Endodermal cell (in vitro differentiated cells): ENCODE measurements at regions not wholly inside any gene's neighbourhood (a gene's known extent, or its start where the extent isn't known, plus 50 kb on each side); places are given as distances from the start of the nearest gene placed in this dataset.

ENCODE experiments used
- DNase-seq: peaks from one replicate; pipeline ENCODE4 v3.0.0-alpha.2; 2017
- H3K27ac ChIP-seq: 2 replicates; pipeline ENCODE4 v1.5.1; 2013; ENCODE audit warnings: mild to moderate bottlenecking, low read depth, low read length, moderate library complexity
- H3K27me3 ChIP-seq: 2 replicates; pipeline ENCODE4 v1.6.1; 2013; ENCODE audit warnings: mild to moderate bottlenecking, low read length, moderate library complexity; ENCODE audit not compliant: insufficient read depth, control insufficient read depth, poor library complexity, severe bottlenecking
- H3K36me3 ChIP-seq: 2 replicates; pipeline ENCODE4 v1.7.0; 2013; ENCODE audit warnings: mild to moderate bottlenecking, low read length, moderate library complexity; ENCODE audit not compliant: control insufficient read depth, insufficient read depth
- H3K4me1 ChIP-seq: one replicate; pipeline ENCODE4 v1.7.0; 2013; ENCODE audit warnings: low read length; ENCODE audit not compliant: control insufficient read depth, insufficient read depth
- H3K4me3 ChIP-seq: 2 replicates; pipeline ENCODE4 v1.5.1; 2013; ENCODE audit warnings: mild to moderate bottlenecking, low read length, moderate library complexity
- H3K9ac ChIP-seq: 2 replicates; pipeline ENCODE4 v1.6.1; 2013; ENCODE audit warnings: mild to moderate bottlenecking, low read length, moderate library complexity; ENCODE audit not compliant: poor library complexity, severe bottlenecking; ENCODE audit errors: extremely low read depth
- H3K9me3 ChIP-seq: 2 replicates; pipeline ENCODE4 v1.6.1; 2013; ENCODE audit warnings: mild to moderate bottlenecking, low read length, moderate library complexity; ENCODE audit not compliant: control insufficient read depth
- H3K27ac Mint-ChIP-seq: 2 replicates; pipeline ENCODE4 v1.8.0; 2020; ENCODE audit warnings: mixed read lengths
- H3K27me3 Mint-ChIP-seq: 2 replicates; pipeline ENCODE4 v1.8.0; 2021; ENCODE audit warnings: mild to moderate bottlenecking, mixed read lengths; ENCODE audit not compliant: insufficient read depth
- H3K36me3 Mint-ChIP-seq: 2 replicates; pipeline ENCODE4 v1.8.0; 2020; ENCODE audit warnings: low read depth, mixed read lengths
- H3K4me1 Mint-ChIP-seq: 2 replicates; pipeline ENCODE4 v1.8.0; 2020; ENCODE audit warnings: mixed read lengths
- H3K4me3 Mint-ChIP-seq: 2 replicates; pipeline ENCODE4 v1.8.0; 2020; ENCODE audit warnings: mild to moderate bottlenecking, moderate library complexity, mixed read lengths
- H3K9me3 Mint-ChIP-seq: 2 replicates; pipeline ENCODE4 v1.8.0; 2020; ENCODE audit warnings: mild to moderate bottlenecking, mixed read lengths
- WGBS, 2 experiments: methylation state at CpG; one replicate each; pipeline versions ENCODE4 v1.1.5 to v1.1.7; 2013; ENCODE audit warnings: missing lambda C conversion rate in 2 of 2, mixed read lengths in 1 of 2; ENCODE audit not compliant: insufficient coverage in 1 of 2, insufficient read length in 1 of 2; 5-methylcytosine and 5-hydroxymethylcytosine counted together
- TF ChIP-seq, protein P1 (sequence below): fragments of 200-600 bp; sonication (generic); conservative IDR thresholded peaks from 2 replicates; pipeline ENCODE4 v1.5.0; 2021; ENCODE audit warnings: antibody characterized with exemption, mild to moderate bottlenecking

DNA sequence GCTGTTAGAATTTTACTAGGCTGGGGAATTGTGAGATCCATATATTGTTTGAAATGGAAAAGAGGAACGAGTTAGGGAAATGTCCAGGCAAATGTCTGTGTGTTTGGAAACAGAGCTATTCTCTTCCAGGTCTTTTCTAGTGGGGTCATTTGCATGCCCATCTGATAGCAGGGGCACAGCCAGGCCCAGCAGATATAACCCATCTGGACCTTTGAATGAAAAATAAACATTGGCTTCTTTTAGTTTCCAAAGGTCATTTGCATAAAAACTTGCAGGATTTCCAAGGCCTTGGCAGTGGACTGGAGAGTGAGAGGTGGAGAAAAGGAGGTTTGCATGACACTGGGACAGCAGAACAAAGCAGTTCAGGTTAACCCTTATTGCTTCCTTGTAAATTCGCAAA lies 188.0 kb upstream of the GPR26 start:
- H3K4me1 Mint-ChIP-seq: peaks cover 35% of the 10 kb centered on the region
- no peak overlapping the region for H3K27ac ChIP-seq
- WGBS, 2 experiments: 82 to 88% methylated on average over 2 of the region's 2 CpGs
- H3K27ac Mint-ChIP-seq: no peak overlapping the region
- no peaks in the 10 kb centered on the region for H3K36me3 ChIP-seq
- H3K4me3 ChIP-seq: no peak overlapping the region
- H3K9me3 Mint-ChIP-seq: no peaks in the 10 kb centered on the region
- peaks cover 5% of the 10 kb centered on the region for H3K27me3 Mint-ChIP-seq
- H3K4me3 Mint-ChIP-seq: no peak overlapping the region
- no peak for DNase-seq
- no peak overlapping the region for H3K9ac ChIP-seq
- H3K27me3 ChIP-seq: no peaks in the 10 kb centered on the region
- H3K4me1 ChIP-seq: no peaks in the 10 kb centered on the region
- TF ChIP-seq, protein P1, sequence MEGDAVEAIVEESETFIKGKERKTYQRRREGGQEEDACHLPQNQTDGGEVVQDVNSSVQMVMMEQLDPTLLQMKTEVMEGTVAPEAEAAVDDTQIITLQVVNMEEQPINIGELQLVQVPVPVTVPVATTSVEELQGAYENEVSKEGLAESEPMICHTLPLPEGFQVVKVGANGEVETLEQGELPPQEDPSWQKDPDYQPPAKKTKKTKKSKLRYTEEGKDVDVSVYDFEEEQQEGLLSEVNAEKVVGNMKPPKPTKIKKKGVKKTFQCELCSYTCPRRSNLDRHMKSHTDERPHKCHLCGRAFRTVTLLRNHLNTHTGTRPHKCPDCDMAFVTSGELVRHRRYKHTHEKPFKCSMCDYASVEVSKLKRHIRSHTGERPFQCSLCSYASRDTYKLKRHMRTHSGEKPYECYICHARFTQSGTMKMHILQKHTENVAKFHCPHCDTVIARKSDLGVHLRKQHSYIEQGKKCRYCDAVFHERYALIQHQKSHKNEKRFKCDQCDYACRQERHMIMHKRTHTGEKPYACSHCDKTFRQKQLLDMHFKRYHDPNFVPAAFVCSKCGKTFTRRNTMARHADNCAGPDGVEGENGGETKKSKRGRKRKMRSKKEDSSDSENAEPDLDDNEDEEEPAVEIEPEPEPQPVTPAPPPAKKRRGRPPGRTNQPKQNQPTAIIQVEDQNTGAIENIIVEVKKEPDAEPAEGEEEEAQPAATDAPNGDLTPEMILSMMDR: no peak
- H3K36me3 Mint-ChIP-seq: no peaks in the 10 kb centered on the region
- H3K9me3 ChIP-seq: no peaks in the 10 kb centered on the region

DNA sequence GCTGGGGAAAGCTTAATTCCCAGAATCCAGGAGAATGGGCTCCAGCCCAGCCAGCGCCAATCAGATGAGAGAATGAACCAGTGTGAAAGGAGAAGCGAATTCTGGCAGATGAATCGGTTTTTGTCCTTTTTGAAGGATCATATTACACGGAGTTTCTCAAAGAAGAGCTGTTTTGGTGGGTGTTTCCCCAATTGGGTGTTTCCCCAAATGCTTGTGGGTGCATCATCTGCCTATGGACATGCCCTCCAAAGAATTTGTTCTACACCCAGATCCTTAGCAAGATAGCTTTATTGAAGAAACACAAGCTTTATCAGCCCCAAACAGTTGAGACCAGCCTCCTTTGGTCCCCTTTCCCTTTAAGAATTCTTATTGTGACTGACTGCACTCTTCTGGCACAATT lies 186.5 kb upstream of the GPR26 start:
- Histone ChIP-seq H3K9ac (no peak overlapping the region), H3K27ac (no peak overlapping the region), H3K4me1 (no peaks in the 10 kb centered on the region), H3K9me3 (no peaks in the 10 kb centered on the region), H3K36me3 (no peaks in the 10 kb centered on the region), H3K4me3 (no peak overlapping the region), H3K27me3 (no peaks in the 10 kb centered on the region)
- Mint-ChIP-seq H3K4me3 (no peak overlapping the region), H3K27ac (no peak overlapping the region), H3K4me1 (peaks cover 44% of the 10 kb centered on the region), H3K9me3 (no peaks in the 10 kb centered on the region), H3K36me3 (no peaks in the 10 kb centered on the region), H3K27me3 (peaks cover under 1% of the 10 kb centered on the region)
- TF ChIP-seq, protein P1: no peak
- WGBS, 2 experiments: 78 to 82% methylated on average over 3 to 4 of the region's 4 CpGs
- DNase-seq: no peak

DNA sequence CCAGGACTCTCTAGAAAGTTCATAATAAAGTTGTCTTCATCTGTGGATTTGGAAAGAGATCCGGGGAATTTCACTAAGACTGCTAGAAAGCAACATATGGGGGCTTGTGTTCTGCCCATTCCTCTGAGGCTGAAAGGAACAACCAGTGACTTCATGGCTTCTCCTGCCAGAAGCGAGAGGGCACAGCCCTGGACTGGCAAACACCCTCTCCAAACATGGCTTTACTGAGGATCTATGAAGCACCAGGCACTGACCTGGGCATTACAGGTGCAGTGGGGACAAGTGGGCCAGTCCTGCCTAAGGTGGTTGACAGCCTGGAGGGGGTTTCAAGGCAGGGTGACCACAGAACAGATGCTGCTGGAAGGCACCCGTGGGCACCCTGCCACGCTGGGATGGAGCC lies 185.8 kb upstream of the GPR26 start:
- peaks cover 2% of the 10 kb centered on the region for H3K27me3 Mint-ChIP-seq

More for the DNA sequence above, 185.8 kb upstream of the GPR26 start:
- Mint-ChIP-seq H3K36me3 (no peaks in the 10 kb centered on the region), H3K27ac (no peak overlapping the region), H3K9me3 (no peaks in the 10 kb centered on the region), H3K4me3 (no peak overlapping the region), H3K4me1 (peaks cover 43% of the 10 kb centered on the region)
- Histone ChIP-seq H3K27me3 (no peaks in the 10 kb centered on the region), H3K36me3 (no peaks in the 10 kb centered on the region), H3K4me1 (no peaks in the 10 kb centered on the region), H3K9me3 (no peaks in the 10 kb centered on the region), H3K27ac (no peak overlapping the region), H3K4me3 (no peak overlapping the region), H3K9ac (no peak overlapping the region)
- TF ChIP-seq, protein P1: no peak
- no peak for DNase-seq
- 88 to 91% methylated on average over 4 of the region's 4 CpGs for WGBS, 2 experiments
